ENCODE measurements at regions not wholly inside any gene's neighbourhood (a gene's known extent, or its start where the extent isn't known, plus 50 kb on each side); places are given as distances from the start of the nearest gene placed in this dataset.

- TF ChIP-seq CTCF (IDR thresholded peaks at IDR 0.05; ENCODE audit: insufficient read depth, low read depth, low read length) (no peak), EZH2 (IDR thresholded peaks at IDR 0.05; ENCODE audit: insufficient read depth, low read length) (no peak)
These were observed 132.9 kb upstream of the DST start for GRCh38 chr6:56775498-56776166.

Data from astrocyte (in vitro differentiated cells and primary cell).